Ovary (tissue), 3 donors: ENCODE measurements at regions not wholly inside any gene's neighbourhood (a gene's known extent, or its start where the extent isn't known, plus 50 kb on each side); places are given as distances from the start of the nearest gene placed in this dataset.

Experiments
- CTCF ChIP-seq, 3 donors: fragments of 450-650 bp in 2 of 3; fragments of 200-600 bp in 1 of 3; IDR thresholded peaks; one replicate each; pipeline versions ENCODE4 v1.5.1 to v1.8.0; 2016 to 2022; ENCODE audit warnings: antibody characterized with exemption in 3 of 3, mild to moderate bottlenecking in 1 of 3
- POLR2A ChIP-seq: fragments of 450-650 bp; IDR thresholded peaks from one replicate; pipeline ENCODE4 v1.6.1; 2017; ENCODE audit warnings: antibody characterized with exemption, mild to moderate bottlenecking, moderate library complexity
- donor health status: DM: no; HTN: no; CAD: no.

GRCh38 chr13:105167385-105167784, 1368.1 kb downstream of the EFNB2 start:
- TF ChIP-seq CTCF (IDR thresholded peaks at IDR 0.05), result no peak
- no peak for TF ChIP-seq POLR2A
